ENCODE measurements at regions not wholly inside any gene's neighbourhood (a gene's known extent, or its start where the extent isn't known, plus 50 kb on each side); places are given as distances from the start of the nearest gene placed in this dataset.

DNA sequence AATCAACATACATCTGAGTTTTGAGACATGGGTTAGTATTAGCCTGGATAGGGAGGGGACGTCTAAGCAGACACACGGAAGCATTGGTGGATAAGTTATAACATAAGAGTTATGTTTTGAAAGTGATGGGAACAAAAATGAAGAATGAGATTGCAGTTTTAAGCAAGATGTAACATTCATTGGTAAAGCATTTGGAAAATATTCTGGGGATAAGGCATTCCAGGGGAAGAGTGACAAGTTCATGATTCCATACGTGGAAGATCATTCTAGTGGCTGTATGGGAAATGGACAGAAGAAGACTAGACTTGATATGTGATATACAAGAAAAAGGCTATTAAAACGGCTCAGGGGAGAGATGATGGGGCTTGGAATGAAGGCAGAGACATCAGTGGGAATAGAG is 632.9 kb downstream of the CDH8 start:
- Mint-ChIP-seq H3K4me1 (no peaks in the 10 kb centered on the region), H3K36me3 (no peaks in the 10 kb centered on the region), H3K27ac (no peak overlapping the region), H3K9me3 (peaks cover 8 to 54% (median 25%) of the 10 kb centered on the region in 8 donors), H3K27me3 (no peaks in the 10 kb centered on the region), H3K4me3 (no peak overlapping the region)
- intact Hi-C loops (cut with micrococcal nuclease), result no loop called here
- Histone ChIP-seq H3K4me3 (ENCODE audit: low read length in 2 of 2) (no peak overlapping the region), H3K27ac (ENCODE audit: low read depth, low read length) (no peak overlapping the region), H3K27me3 (ENCODE audit: insufficient read depth, low read length) (no peaks in the 10 kb centered on the region), H3K36me3 (ENCODE audit: insufficient read depth, low read length) (no peaks in the 10 kb centered on the region), H3K4me1 (ENCODE audit: insufficient read depth, low read length) (no peaks in the 10 kb centered on the region), H3K9me3 (ENCODE audit: control insufficient read depth in 1 of 2, low read length in 2 of 2) (no peaks in the 10 kb centered on the region)
- ChIA-PET POLR2A (ENCODE audit: partially characterized antibody) (no interaction called here), CTCF (ENCODE audit: partially characterized antibody) (no interaction called here)
- DNase-seq, result no peak

DNA sequence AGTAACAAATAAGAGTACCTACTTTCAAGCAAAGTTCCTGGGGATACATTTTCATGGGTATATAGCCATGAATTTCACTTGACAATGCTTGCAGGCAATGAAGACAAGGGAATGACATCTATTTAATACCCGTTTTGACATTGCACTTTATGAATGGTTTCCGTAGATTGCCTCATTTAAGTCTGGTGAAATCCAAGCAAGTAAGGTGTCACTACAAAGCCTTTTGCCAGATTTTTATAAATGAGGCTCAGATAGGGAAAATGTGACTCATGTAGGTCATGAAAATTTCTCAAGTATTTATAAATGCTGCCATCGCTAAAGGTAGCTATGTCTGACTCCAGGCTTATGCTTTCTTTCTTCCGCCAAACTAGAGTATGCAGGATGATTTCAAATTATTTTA is 644.3 kb downstream of the CDH8 start:
- H3K36me3 Mint-ChIP-seq, result no peaks in the 10 kb centered on the region
- H3K27ac Mint-ChIP-seq, result no peak overlapping the region

DNA sequence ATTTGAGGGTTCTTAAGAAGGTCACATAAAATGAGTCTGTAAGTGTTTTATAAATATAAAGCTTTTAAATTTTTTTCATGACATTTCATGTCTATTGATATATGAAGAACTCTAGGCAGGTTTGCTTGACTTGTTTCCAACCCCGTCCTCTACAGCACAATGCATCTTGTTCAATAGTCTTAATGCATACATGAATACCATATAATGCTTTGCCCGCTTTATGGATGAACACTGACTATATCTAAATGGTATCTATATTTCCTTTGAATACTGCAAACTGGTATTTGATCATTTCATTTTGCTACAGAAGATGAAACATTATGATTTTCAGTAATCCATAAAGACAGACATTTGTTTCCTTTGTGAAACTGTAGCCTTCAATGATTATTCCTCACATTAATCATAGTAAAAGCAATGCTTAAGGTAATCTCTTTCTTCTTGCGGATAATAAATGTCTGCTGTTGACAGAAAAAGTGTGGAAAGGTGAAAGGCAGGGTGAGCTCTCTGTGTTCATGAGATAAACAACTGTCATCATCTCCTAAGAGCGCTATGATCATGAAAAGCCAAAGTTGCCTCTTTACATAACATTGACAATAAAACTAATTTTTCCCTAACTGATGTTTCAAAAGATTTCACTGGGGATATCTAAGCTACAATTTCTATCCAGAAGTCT is 645.1 kb downstream of the CDH8 start:
- no peaks in the 10 kb centered on the region for H3K36me3 Mint-ChIP-seq
- Histone ChIP-seq H3K4me3 (ENCODE audit: low read length in 2 of 2) (no peak overlapping the region), H3K9me3 (ENCODE audit: control insufficient read depth in 1 of 2, low read length in 2 of 2) (peaks cover 0 to 3% of the 10 kb centered on the region in 2 donors), H3K4me1 (ENCODE audit: insufficient read depth, low read length) (no peaks in the 10 kb centered on the region), H3K36me3 (ENCODE audit: insufficient read depth, low read length) (no peaks in the 10 kb centered on the region), H3K27me3 (ENCODE audit: insufficient read depth, low read length) (no peaks in the 10 kb centered on the region), H3K27ac (ENCODE audit: low read depth, low read length) (no peak overlapping the region)
- peaks cover 2 to 45% (median 14%) of the 10 kb centered on the region in 8 donors for H3K9me3 Mint-ChIP-seq
- intact Hi-C loops (cut with micrococcal nuclease), result no loop called here
- H3K27ac Mint-ChIP-seq, result no peak overlapping the region
- DNase-seq, result no peak
- no peak overlapping the region for H3K4me3 Mint-ChIP-seq
- H3K4me1 Mint-ChIP-seq, result no peaks in the 10 kb centered on the region
- ChIA-PET CTCF (ENCODE audit: partially characterized antibody) (no interaction called here), POLR2A (ENCODE audit: partially characterized antibody) (no interaction called here)
- no peaks in the 10 kb centered on the region for H3K27me3 Mint-ChIP-seq

More for the DNA sequence above, 644.3 kb downstream of the CDH8 start:
- no peak for DNase-seq
- H3K27me3 ChIP-seq (ENCODE audit: insufficient read depth, low read length), result no peaks in the 10 kb centered on the region
- no peak overlapping the region for H3K4me3 Mint-ChIP-seq
- H3K36me3 ChIP-seq (ENCODE audit: insufficient read depth, low read length), result no peaks in the 10 kb centered on the region
- H3K4me3 ChIP-seq (ENCODE audit: low read length in 2 of 2), result no peak overlapping the region
- H3K27me3 Mint-ChIP-seq, result no peaks in the 10 kb centered on the region
- peaks cover 2 to 42% (median 14%) of the 10 kb centered on the region in 8 donors for H3K9me3 Mint-ChIP-seq
- H3K4me1 ChIP-seq (ENCODE audit: insufficient read depth, low read length), result no peaks in the 10 kb centered on the region
- ChIA-PET CTCF (ENCODE audit: partially characterized antibody) (no interaction called here), POLR2A (ENCODE audit: partially characterized antibody) (no interaction called here)
- intact Hi-C loops (cut with micrococcal nuclease), result no loop called here
- peaks cover 0 to 3% of the 10 kb centered on the region in 2 donors for H3K9me3 ChIP-seq (ENCODE audit: control insufficient read depth in 1 of 2, low read length in 2 of 2)
- H3K27ac ChIP-seq (ENCODE audit: low read depth, low read length), result no peak overlapping the region
- H3K4me1 Mint-ChIP-seq, result no peaks in the 10 kb centered on the region

DNA sequence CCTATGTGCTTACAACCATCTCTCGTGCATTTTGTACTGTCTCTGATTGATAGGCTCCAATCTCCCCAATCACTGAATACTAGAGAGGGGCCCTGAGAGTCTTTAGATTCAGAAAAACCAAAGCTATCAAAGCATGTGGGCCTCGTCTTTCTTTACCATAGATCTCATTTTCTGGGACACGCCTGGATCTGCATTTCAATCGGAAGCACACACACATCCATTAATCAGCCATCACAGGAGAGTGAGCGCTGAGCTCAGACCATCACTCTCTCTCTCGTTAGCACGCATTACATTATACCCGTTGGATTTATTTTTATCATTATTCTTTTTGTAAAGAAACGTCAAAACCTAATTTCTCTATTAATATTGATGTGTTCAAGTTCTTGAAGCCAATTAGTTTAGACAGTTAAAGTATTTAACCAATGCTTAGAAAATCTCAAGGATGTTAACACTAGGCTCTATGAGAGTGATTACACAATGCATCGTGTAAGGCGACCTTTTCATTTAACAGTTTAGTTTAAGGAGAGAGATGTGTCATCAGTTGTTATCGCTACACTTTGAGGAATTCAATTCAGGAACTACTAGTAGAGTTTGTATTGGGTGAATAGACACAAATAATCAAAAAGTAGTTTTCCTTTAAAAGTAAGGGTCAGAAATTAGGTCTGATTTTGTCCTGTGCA is 650.7 kb downstream of the CDH8 start:
- H3K36me3 Mint-ChIP-seq, result no peaks in the 10 kb centered on the region
- ChIA-PET POLR2A (ENCODE audit: partially characterized antibody) (no interaction called here), CTCF (ENCODE audit: partially characterized antibody) (no interaction called here)
- peaks cover 2 to 40% (median 17%) of the 10 kb centered on the region in 8 donors for H3K9me3 Mint-ChIP-seq
- H3K4me1 Mint-ChIP-seq, result no peaks in the 10 kb centered on the region
- H3K27me3 Mint-ChIP-seq, result no peaks in the 10 kb centered on the region
- H3K4me3 ChIP-seq (ENCODE audit: low read length in 2 of 2), result no peak overlapping the region
- no peak overlapping the region for H3K27ac ChIP-seq (ENCODE audit: low read depth, low read length)
- H3K4me1 ChIP-seq (ENCODE audit: insufficient read depth, low read length), result no peaks in the 10 kb centered on the region
- no peaks in the 10 kb centered on the region for H3K27me3 ChIP-seq (ENCODE audit: insufficient read depth, low read length)
- H3K9me3 ChIP-seq (ENCODE audit: control insufficient read depth in 1 of 2, low read length in 2 of 2), result peaks cover 0 to 3% of the 10 kb centered on the region in 2 donors
- no peaks in the 10 kb centered on the region for H3K36me3 ChIP-seq (ENCODE audit: insufficient read depth, low read length)
- intact Hi-C loops (cut with micrococcal nuclease), result no loop called here
- no peak overlapping the region for H3K4me3 Mint-ChIP-seq
- no peak overlapping the region for H3K27ac Mint-ChIP-seq
- no peak for DNase-seq

DNA sequence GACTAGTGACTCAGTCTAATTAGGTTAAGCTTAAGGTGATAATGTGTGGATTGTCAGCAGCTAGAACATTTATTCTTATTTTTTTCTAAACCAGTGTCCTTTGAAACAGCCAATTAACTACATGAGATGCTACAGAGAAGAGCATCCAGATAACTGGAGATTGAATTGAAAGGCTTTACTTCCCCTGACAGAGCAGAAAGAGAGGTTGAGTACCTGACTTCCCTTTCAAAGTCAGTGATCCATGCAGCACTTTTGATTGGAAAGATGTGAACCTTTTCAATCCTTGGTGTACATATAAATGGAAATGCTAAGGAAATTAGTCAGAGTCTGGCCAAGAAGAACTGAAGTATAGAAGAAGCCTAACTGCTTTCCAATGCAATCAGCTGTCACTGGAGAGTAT is 653.8 kb downstream of the CDH8 start:
- H3K27ac ChIP-seq (ENCODE audit: low read depth, low read length), result no peak overlapping the region
- POLR2A ChIA-PET (ENCODE audit: partially characterized antibody), result no interaction called here
- no peak overlapping the region for H3K4me3 ChIP-seq (ENCODE audit: low read length in 2 of 2)
- Mint-ChIP-seq H3K36me3 (no peaks in the 10 kb centered on the region), H3K27ac (no peak overlapping the region), H3K9me3 (peaks cover 4 to 51% (median 31%) of the 10 kb centered on the region in 8 donors), H3K4me3 (no peak overlapping the region), H3K4me1 (no peaks in the 10 kb centered on the region), H3K27me3 (no peaks in the 10 kb centered on the region)
- peaks cover 0 to 3% of the 10 kb centered on the region in 2 donors for H3K9me3 ChIP-seq (ENCODE audit: control insufficient read depth in 1 of 2, low read length in 2 of 2)
- CTCF ChIA-PET (ENCODE audit: partially characterized antibody), result no interaction called here
- H3K36me3 ChIP-seq (ENCODE audit: insufficient read depth, low read length), result no peaks in the 10 kb centered on the region
- DNase-seq, result no peak
- H3K27me3 ChIP-seq (ENCODE audit: insufficient read depth, low read length), result no peaks in the 10 kb centered on the region
- intact Hi-C loops (cut with micrococcal nuclease), result no loop called here
- no peaks in the 10 kb centered on the region for H3K4me1 ChIP-seq (ENCODE audit: insufficient read depth, low read length)

DNA sequence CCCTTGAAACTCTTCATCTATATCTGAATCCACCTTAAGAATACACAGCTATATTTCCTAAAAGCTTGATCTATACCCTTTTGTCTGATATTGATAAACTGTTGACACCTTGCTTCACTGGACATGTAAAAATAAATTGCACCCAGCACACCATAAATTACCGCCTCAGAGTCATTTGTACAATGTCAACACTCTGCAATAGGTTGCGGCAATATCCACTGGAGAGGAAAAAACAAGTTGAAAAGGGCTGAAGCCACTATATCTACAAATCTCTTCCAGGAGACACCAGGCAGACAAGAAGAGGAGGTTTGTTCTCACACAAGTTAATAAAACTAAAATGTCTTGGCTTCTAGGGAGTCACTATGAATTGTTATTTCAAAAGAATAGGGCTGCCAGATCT is 656.9 kb downstream of the CDH8 start:
- no peaks in the 10 kb centered on the region for H3K27me3 Mint-ChIP-seq
- no peaks in the 10 kb centered on the region for H3K4me1 ChIP-seq (ENCODE audit: insufficient read depth, low read length)
- POLR2A ChIA-PET (ENCODE audit: partially characterized antibody), result no interaction called here
- H3K27ac ChIP-seq (ENCODE audit: low read depth, low read length), result no peak overlapping the region
- H3K4me3 ChIP-seq (ENCODE audit: low read length in 2 of 2), result no peak overlapping the region
- peaks cover 2 to 56% (median 38%) of the 10 kb centered on the region in 8 donors for H3K9me3 Mint-ChIP-seq
- H3K36me3 ChIP-seq (ENCODE audit: insufficient read depth, low read length), result no peaks in the 10 kb centered on the region
- no peak for DNase-seq
- H3K9me3 ChIP-seq (ENCODE audit: control insufficient read depth in 1 of 2, low read length in 2 of 2), result peaks cover 0 to 8% of the 10 kb centered on the region in 2 donors
- no peaks in the 10 kb centered on the region for H3K4me1 Mint-ChIP-seq
- no peak overlapping the region for H3K27ac Mint-ChIP-seq
- no peaks in the 10 kb centered on the region for H3K36me3 Mint-ChIP-seq
- no peak overlapping the region for H3K4me3 Mint-ChIP-seq
- intact Hi-C loops (cut with micrococcal nuclease), result no loop called here
- CTCF ChIA-PET (ENCODE audit: partially characterized antibody), result no interaction called here
- no peaks in the 10 kb centered on the region for H3K27me3 ChIP-seq (ENCODE audit: insufficient read depth, low read length)

DNA sequence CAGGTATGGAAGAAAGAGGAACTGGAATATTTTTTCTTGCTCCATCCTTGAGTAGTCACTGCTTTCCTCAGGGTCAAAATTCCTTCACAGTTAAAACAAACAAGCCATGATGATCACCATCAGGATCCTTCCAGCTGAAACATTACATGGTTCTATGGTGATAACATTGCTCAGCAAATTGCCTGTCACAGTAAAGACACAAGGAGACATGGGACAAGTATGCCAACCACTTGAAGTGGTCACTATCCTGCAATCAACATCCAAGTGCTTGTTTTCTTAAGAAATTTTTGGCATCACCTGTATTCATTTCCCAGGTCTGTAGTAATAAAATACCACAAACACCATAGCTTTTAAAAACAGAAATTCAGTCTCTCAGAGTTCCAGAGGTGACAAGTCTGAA is 662.2 kb downstream of the CDH8 start:
- intact Hi-C loops (cut with micrococcal nuclease), result no loop called here
- Mint-ChIP-seq H3K27ac (no peak overlapping the region), H3K27me3 (no peaks in the 10 kb centered on the region), H3K4me1 (no peaks in the 10 kb centered on the region), H3K36me3 (no peaks in the 10 kb centered on the region), H3K4me3 (no peak overlapping the region), H3K9me3 (peaks cover 0 to 55% (median 42%) of the 10 kb centered on the region in 8 donors)
- H3K4me3 ChIP-seq (ENCODE audit: low read length in 2 of 2), result no peak overlapping the region
- H3K27ac ChIP-seq (ENCODE audit: low read depth, low read length), result no peak overlapping the region
- ChIA-PET POLR2A (ENCODE audit: partially characterized antibody) (no interaction called here), CTCF (ENCODE audit: partially characterized antibody) (no interaction called here)
- peaks cover 0 to 8% of the 10 kb centered on the region in 2 donors for H3K9me3 ChIP-seq (ENCODE audit: control insufficient read depth in 1 of 2, low read length in 2 of 2)
- no peaks in the 10 kb centered on the region for H3K27me3 ChIP-seq (ENCODE audit: insufficient read depth, low read length)
- H3K4me1 ChIP-seq (ENCODE audit: insufficient read depth, low read length), result no peaks in the 10 kb centered on the region
- no peaks in the 10 kb centered on the region for H3K36me3 ChIP-seq (ENCODE audit: insufficient read depth, low read length)
- DNase-seq, result no peak

Measured in CD4-positive, alpha-beta memory T cell (primary cell).